WTC11 (cell line): ENCODE measurements at regions not wholly inside any gene's neighbourhood (a gene's known extent, or its start where the extent isn't known, plus 50 kb on each side); places are given as distances from the start of the nearest gene placed in this dataset.

Source experiments
- ATAC-seq: fragments of 200-7000 bp; cut with Tn5 transposase; 2 replicates; pipeline ENCODE4 v1.10.0; 2021; ENCODE audit warnings: mild to moderate bottlenecking, moderate library complexity
- CTCF ChIA-PET: fragments of 300-600 bp; sonication (Branson Sonifier 250); formaldehyde crosslinking; loops from one replicate; lab custom pipeline; 2021; ENCODE audit warnings: antibody characterized with exemption; lab: Charles Lee
- POLR2A ChIA-PET: fragments of 350-600 bp; sonication (Branson Sonifier 250); formaldehyde crosslinking; loops from one replicate; lab custom pipeline; 2021; ENCODE audit warnings: antibody characterized with exemption; lab: Charles Lee
- DNase-seq: peaks from one replicate; pipeline ENCODE4 v3.0.0; 2021; ENCODE audit warnings: low spot score
- H3K27ac Mint-ChIP-seq: 2 replicates; pipeline ENCODE4 v1.8.0; 2021; ENCODE audit warnings: mixed read lengths
- H3K27me3 Mint-ChIP-seq: 2 replicates; pipeline ENCODE4 v1.8.0; 2021; ENCODE audit warnings: low read depth, mild to moderate bottlenecking, moderate library complexity, mixed read lengths
- H3K36me3 Mint-ChIP-seq: 2 replicates; pipeline ENCODE4 v1.8.0; 2021; ENCODE audit warnings: mixed read lengths
- H3K4me1 Mint-ChIP-seq: 2 replicates; pipeline ENCODE4 v1.8.0; 2022; ENCODE audit warnings: mixed read lengths
- H3K4me3 Mint-ChIP-seq: 2 replicates; pipeline ENCODE4 v1.8.0; 2021; ENCODE audit warnings: mild to moderate bottlenecking, moderate library complexity, mixed read lengths
- H3K9me3 Mint-ChIP-seq: 2 replicates; pipeline ENCODE4 v1.8.0; 2021; ENCODE audit warnings: mixed read lengths
- AR ChIP-seq: fragments of 250-450 bp; sonication (Bioruptor Pico); IDR thresholded peaks from 2 replicates; pipeline ENCODE4 v1.9.0; 2021; ENCODE audit warnings: mild to moderate bottlenecking
- ATF2 ChIP-seq: sonication (generic); formaldehyde crosslinking; IDR thresholded peaks from 2 replicates; pipeline ENCODE4 v1.8.1; 2022; ENCODE audit warnings: low read depth, missing genetic modification reagents, borderline replicate concordance
- ATF6 ChIP-seq: sonication (generic); formaldehyde crosslinking; IDR thresholded peaks from 2 replicates; pipeline ENCODE4 v1.8.1; 2023; ENCODE audit warnings: mild to moderate bottlenecking, missing genetic modification reagents
- ELF4 ChIP-seq: sonication (generic); formaldehyde crosslinking; IDR thresholded peaks from 2 replicates; pipeline ENCODE4 v1.8.1; 2022; ENCODE audit warnings: low read depth, mild to moderate bottlenecking, moderate library complexity, missing genetic modification reagents
- EMX1 ChIP-seq: fragments of 250-450 bp; sonication (Bioruptor Pico); IDR thresholded peaks from 2 replicates; pipeline ENCODE4 v1.8.0; 2021; ENCODE audit warnings: mild to moderate bottlenecking
- FOXJ3 ChIP-seq: sonication (generic); formaldehyde crosslinking; IDR thresholded peaks from 2 replicates; pipeline ENCODE4 v1.9.0; 2021; ENCODE audit warnings: missing genetic modification reagents, mild to moderate bottlenecking, borderline replicate concordance
- FOXP1 ChIP-seq: sonication (generic); formaldehyde crosslinking; IDR thresholded peaks from 2 replicates; pipeline ENCODE4 v1.8.0; 2022; ENCODE audit warnings: missing genetic modification reagents, mild to moderate bottlenecking, moderate library complexity, borderline replicate concordance
- GRHL2 ChIP-seq: fragments of 250-450 bp; sonication (Bioruptor Pico); IDR thresholded peaks from 2 replicates; pipeline ENCODE4 v1.8.0; 2022; ENCODE audit warnings: mild to moderate bottlenecking, moderate library complexity; ENCODE audit not compliant: insufficient replicate concordance, severe bottlenecking
- HMGA2 ChIP-seq: fragments of 250-450 bp; sonication (Bioruptor Pico); IDR thresholded peaks from 2 replicates; pipeline ENCODE4 v1.4.0; 2021; ENCODE audit warnings: mild to moderate bottlenecking, moderate library complexity
- HMGXB4 ChIP-seq: sonication (generic); formaldehyde crosslinking; IDR thresholded peaks from 2 replicates; pipeline ENCODE4 v1.8.1; 2023; ENCODE audit warnings: mild to moderate bottlenecking, moderate library complexity, missing genetic modification reagents
- JUN ChIP-seq: sonication (generic); formaldehyde crosslinking; IDR thresholded peaks from 2 replicates; pipeline ENCODE4 v1.8.0; 2023; ENCODE audit warnings: mild to moderate bottlenecking, missing genetic modification reagents
- MXD4 ChIP-seq: fragments of 250-450 bp; sonication (Bioruptor Pico); IDR thresholded peaks from 2 replicates; pipeline ENCODE4 v1.8.0; 2021; ENCODE audit warnings: mild to moderate bottlenecking, moderate library complexity, borderline replicate concordance
- MYBL2 ChIP-seq: sonication (generic); formaldehyde crosslinking; IDR thresholded peaks from 2 replicates; pipeline ENCODE4 v1.8.1; 2023; ENCODE audit warnings: mild to moderate bottlenecking, moderate library complexity, missing genetic modification reagents
- NFATC4 ChIP-seq: fragments of 250-450 bp; sonication (Bioruptor Pico); IDR thresholded peaks from 2 replicates; pipeline ENCODE4 v1.9.0; 2021; ENCODE audit warnings: mild to moderate bottlenecking
- NFE2L1 ChIP-seq: sonication (generic); formaldehyde crosslinking; IDR thresholded peaks from 2 replicates; pipeline ENCODE4 v1.8.1; 2023; ENCODE audit warnings: missing genetic modification reagents
- PRDM15 ChIP-seq: sonication (generic); formaldehyde crosslinking; IDR thresholded peaks from 2 replicates; pipeline ENCODE4 v1.8.0; 2022; ENCODE audit warnings: missing genetic modification reagents
- PRRX2 ChIP-seq: fragments of 250-450 bp; sonication (Bioruptor Pico); IDR thresholded peaks from 2 replicates; pipeline ENCODE4 v1.8.0; 2021; ENCODE audit warnings: mild to moderate bottlenecking
- ZNF219 ChIP-seq: sonication (generic); formaldehyde crosslinking; IDR thresholded peaks from 2 replicates; pipeline ENCODE4 v1.8.0; 2023; ENCODE audit warnings: missing genetic modification reagents, mild to moderate bottlenecking, borderline replicate concordance
- ZNF232 ChIP-seq: sonication (generic); formaldehyde crosslinking; IDR thresholded peaks from 2 replicates; pipeline ENCODE4 v1.8.0; 2022; ENCODE audit warnings: mild to moderate bottlenecking, missing genetic modification reagents
- ZNF281 ChIP-seq: sonication (generic); formaldehyde crosslinking; IDR thresholded peaks from 2 replicates; pipeline ENCODE4 v1.8.0; 2023; ENCODE audit warnings: mild to moderate bottlenecking, missing genetic modification reagents
- ZSCAN18 ChIP-seq: fragments of 250-450 bp; sonication (Bioruptor Pico); IDR thresholded peaks from 2 replicates; pipeline ENCODE4 v2.1.2; 2022; ENCODE audit warnings: mild to moderate bottlenecking, moderate library complexity

- no peak for TF ChIP-seq ZNF281 (CRISPR knock-in tag)
- TF ChIP-seq ZNF219 (CRISPR knock-in tag) = no peak
- TF ChIP-seq AR = no peak
Observed at GRCh38 chr16:58832386-58832895, 98.3 kb upstream of the GOT2 start (continued).

GRCh38 chr16:58831386-58831785 lies 97.3 kb upstream of the GOT2 start:
- Mint-ChIP-seq H3K36me3 (0 out of 2 replicates have a peak, but pooled peaks cover 3% of the 10 kb centered on the region), H3K27me3 (no peaks in the 10 kb centered on the region; the same call in 1 of the 2 replicates), H3K9me3 (peaks cover 5% of the 10 kb centered on the region), H3K4me1 (peaks cover 4% of the 10 kb centered on the region; the same call in 1 of the 2 replicates), H3K4me3 (no peak overlapping the region), H3K27ac (no peak overlapping the region)
- POLR2A ChIA-PET = no interaction called here
- ATAC-seq (no peak), DNase-seq (no peak)
- CTCF ChIA-PET = interaction anchor here (0.7 kb wide), 2 partner anchors 76 to 352 kb away, joined by 3 read pairs; no protein-coding TSS in a partner anchor
- TF ChIP-seq FOXP1 (CRISPR knock-in tag) (no peak), MYBL2 (no peak), ZNF232 (CRISPR knock-in tag) (no peak), NFE2L1 (no peak), GRHL2 (CRISPR knock-in tag) (no peak), ELF4 (no peak), PRRX2 (no peak), HMGXB4 (no peak), HMGA2 (no peak), JUN (CRISPR knock-in tag) (no peak), NFATC4 (CRISPR knock-in tag) (no peak), ATF2 (CRISPR knock-in tag) (no peak), EMX1 (CRISPR knock-in tag) (no peak), ZSCAN18 (no peak), PRDM15 (CRISPR knock-in tag) (no peak), ATF6 (CRISPR knock-in tag) (no peak), FOXJ3 (CRISPR knock-in tag) (no peak), MXD4 (CRISPR knock-in tag) (no peak)
